Limb (tissue), 2 donors: ENCODE measurements at regions not wholly inside any gene's neighbourhood (a gene's known extent, or its start where the extent isn't known, plus 50 kb on each side); places are given as distances from the start of the nearest gene placed in this dataset.

Source experiments
- DNase-seq, 2 donors: peaks; one replicate each; pipeline ENCODE4 v3.0.0-alpha.2; 2016; ENCODE audit errors: extremely low spot score in 2 of 2

- DNase-seq, result peak; percentile 49 to 60
These were observed 342.7 kb downstream of the PRL start for GRCh38 chr6:21953831-21954801.

- DNase-seq, result no peak
These were observed 341.7 kb downstream of the PRL start for GRCh38 chr6:21955053-21955595.

GRCh38 chr6:21955951-21956350, 340.9 kb downstream of the PRL start:
- no peak for DNase-seq

- no peak for DNase-seq
These were observed 338.4 kb downstream of the PRL start for GRCh38 chr6:21958428-21958827.

- DNase-seq, result no peak
These were observed 335.6 kb downstream of the PRL start for GRCh38 chr6:21961226-21961625.

- DNase-seq, result no peak
These were observed 331.8 kb downstream of the PRL start for GRCh38 chr6:21965016-21965415.

GRCh38 chr6:21965953-21966539, 330.8 kb downstream of the PRL start:
- DNase-seq, result no peak

GRCh38 chr6:21967056-21967974, 329.5 kb downstream of the PRL start:
- DNase-seq, result no peak

GRCh38 chr6:21968411-21968810, 328.4 kb downstream of the PRL start:
- DNase-seq, result no peak

- no peak for DNase-seq
These were observed 327.6 kb downstream of the PRL start for GRCh38 chr6:21969192-21969591.

- DNase-seq, result no peak
These were observed 326.1 kb downstream of the PRL start for GRCh38 chr6:21970569-21971300.

GRCh38 chr6:21971541-21971940, 325.3 kb downstream of the PRL start:
- no peak for DNase-seq

- DNase-seq, result no peak
These were observed 324.3 kb downstream of the PRL start for GRCh38 chr6:21972516-21972915.

GRCh38 chr6:21977346-21977745, 319.5 kb downstream of the PRL start:
- no peak for DNase-seq

- DNase-seq, result no peak
These were observed 315.5 kb downstream of the PRL start for GRCh38 chr6:21981235-21981833.

- no peak for DNase-seq
These were observed 312.7 kb downstream of the PRL start for GRCh38 chr6:21984135-21984534.

- DNase-seq, result peak in 1 of 2 donors; percentile 88
These were observed 312.3 kb downstream of the PRL start for GRCh38 chr6:21984561-21984960.

- DNase-seq, result no peak
These were observed 310.9 kb downstream of the PRL start for GRCh38 chr6:21985904-21986303.

- no peak for DNase-seq
These were observed 310.1 kb downstream of the PRL start for GRCh38 chr6:21986703-21987102.

GRCh38 chr6:21987501-21987957, 309.3 kb downstream of the PRL start:
- DNase-seq, result peak; percentile 76 to 90
